GM18909 (cell line): ENCODE measurements at regions not wholly inside any gene's neighbourhood (a gene's known extent, or its start where the extent isn't known, plus 50 kb on each side); places are given as distances from the start of the nearest gene placed in this dataset.
"Not testable (repeated sequence)": the region's sequence is repeated elsewhere in the genome, so short reads cannot be mapped to it uniquely, and the experiment has no call there.

Source experiments
- ATAC-seq: cut with Tn5 transposase; IDR thresholded peaks from one replicate; pipeline ENCODE4 v1.9.1; 2021; ENCODE audit warnings: mild to moderate bottlenecking; ENCODE audit not compliant: unreplicated experiment, poor library complexity

- no peak for ATAC-seq
Observed at GRCh38 chr6:131424016-131424415, 149.0 kb upstream of the ARG1 start.

GRCh38 chr6:131424475-131424874, 148.6 kb upstream of the ARG1 start:
- ATAC-seq: no peak

- ATAC-seq: no peak
Observed at GRCh38 chr6:131427434-131428058, 145.5 kb upstream of the ARG1 start.

GRCh38 chr6:131430531-131430930, 142.5 kb upstream of the ARG1 start:
- ATAC-seq: no peak

- no peak for ATAC-seq
Observed at GRCh38 chr6:131431718-131432117, 141.3 kb upstream of the ARG1 start.

- ATAC-seq: no peak
Observed at GRCh38 chr6:131433927-131434326, 139.1 kb upstream of the ARG1 start.

- no peak for ATAC-seq
Observed at GRCh38 chr6:131436358-131436757, 136.7 kb upstream of the ARG1 start.

GRCh38 chr6:131443014-131443413, 130.0 kb upstream of the ARG1 start:
- no peak for ATAC-seq

GRCh38 chr6:131443514-131443913, 129.5 kb upstream of the ARG1 start:
- ATAC-seq: no peak

GRCh38 chr6:131445356-131445755, 127.7 kb upstream of the ARG1 start:
- not testable (repeated sequence) for ATAC-seq

GRCh38 chr6:131450861-131451260, 122.2 kb upstream of the ARG1 start:
- no peak for ATAC-seq

- ATAC-seq: no peak
Observed at GRCh38 chr6:131451321-131452144, 121.5 kb upstream of the ARG1 start.

GRCh38 chr6:131453803-131454202, 119.2 kb upstream of the ARG1 start:
- ATAC-seq: no peak

- no peak for ATAC-seq
Observed at GRCh38 chr6:131456565-131456964, 116.5 kb upstream of the ARG1 start.

- ATAC-seq: no peak
Observed at GRCh38 chr6:131459005-131459404, 114.0 kb upstream of the ARG1 start.

- no peak for ATAC-seq
Observed at GRCh38 chr6:131460614-131461000, 112.4 kb upstream of the ARG1 start.

GRCh38 chr6:131469130-131469529, 103.9 kb upstream of the ARG1 start:
- no peak for ATAC-seq

GRCh38 chr6:131470534-131470933, 102.5 kb upstream of the ARG1 start:
- ATAC-seq: no peak

GRCh38 chr6:131471331-131471730, 101.7 kb upstream of the ARG1 start:
- ATAC-seq: no peak

GRCh38 chr6:131473303-131473702, 99.7 kb upstream of the ARG1 start:
- ATAC-seq: not testable (repeated sequence)

GRCh38 chr6:131476362-131476761, 96.7 kb upstream of the ARG1 start:
- ATAC-seq: no peak

GRCh38 chr6:131478740-131479211, 94.2 kb upstream of the ARG1 start:
- ATAC-seq: not testable (repeated sequence)
